HepG2 (cell line): ENCODE measurements at regions not wholly inside any gene's neighbourhood (a gene's known extent, or its start where the extent isn't known, plus 50 kb on each side); places are given as distances from the start of the nearest gene placed in this dataset.
A peak's percentile ranks its signal among the peaks of the same experiment; 100 is the strongest.

ENCODE experiments used
- AGO1 ChIP-seq: fragments of 200-400 bp; formaldehyde crosslinking; IDR thresholded peaks from 2 replicates; pipeline ENCODE4 v1.6.1; 2017; ENCODE audit warnings: mild to moderate bottlenecking, low read depth, low read length, moderate library complexity; ENCODE audit not compliant: poor library complexity, severe bottlenecking
- ATF2 ChIP-seq: sonication (generic); formaldehyde crosslinking; IDR thresholded peaks from 2 replicates; pipeline ENCODE4 v1.4.0; 2020; ENCODE audit warnings: missing genetic modification reagents
- ATF7-NPFF ChIP-seq: sonication (generic); formaldehyde crosslinking; IDR thresholded peaks from 2 replicates; pipeline ENCODE4 v1.8.1; 2023; ENCODE audit warnings: mild to moderate bottlenecking, low read depth, missing genetic modification reagents, moderate library complexity
- DPF2 ChIP-seq: sonication (generic); formaldehyde crosslinking; IDR thresholded peaks from 2 replicates; pipeline ENCODE4 v1.4.0; 2020; ENCODE audit warnings: mild to moderate bottlenecking, low read depth, missing genetic modification reagents, borderline replicate concordance
- FOXJ3 ChIP-seq: sonication (generic); formaldehyde crosslinking; IDR thresholded peaks from 2 replicates; pipeline ENCODE4 v1.4.0; 2020; ENCODE audit warnings: missing genetic modification reagents, mild to moderate bottlenecking, borderline replicate concordance
- HNF1A ChIP-seq, 2 experiments: sonication (generic) in 1 of 2; formaldehyde crosslinking in 1 of 2; IDR thresholded peaks; 2 replicates each; pipeline versions ENCODE4 v1.4.0 to v1.6.1; 2016 to 2020; ENCODE audit warnings: borderline replicate concordance in 1 of 2, low read depth in 1 of 2, mild to moderate bottlenecking in 1 of 2, missing genetic modification reagents in 1 of 2
- HOXA3 ChIP-seq: sonication (generic); formaldehyde crosslinking; IDR thresholded peaks from 2 replicates; pipeline ENCODE4 v1.5.0; 2020; ENCODE audit warnings: missing genetic modification reagents
- MBD4 ChIP-seq: IDR thresholded peaks from 2 replicates; pipeline ENCODE4 v1.6.1; 2012; ENCODE audit warnings: low read length, inconsistent platforms, borderline replicate concordance
- MNT ChIP-seq: fragments of 450-650 bp; IDR thresholded peaks from 2 replicates; pipeline ENCODE4 v1.6.1; 2016
- MXD3 ChIP-seq: IDR thresholded peaks from 2 replicates; pipeline ENCODE4 v1.6.1; 2016; ENCODE audit warnings: mild to moderate bottlenecking, missing biosample characterization, missing genetic modification reagents
- MXD4 ChIP-seq: IDR thresholded peaks from 2 replicates; pipeline ENCODE4 v1.6.1; 2016; ENCODE audit warnings: mild to moderate bottlenecking, missing biosample characterization, missing genetic modification reagents
- POLR2A ChIP-seq, 2 experiments: IDR thresholded peaks; 2 replicates each; pipeline ENCODE4 v1.6.1; 2011; ENCODE audit warnings: low read depth in 2 of 2, low read length in 2 of 2, mild to moderate bottlenecking in 1 of 2, moderate library complexity in 1 of 2; ENCODE audit not compliant: insufficient read depth in 1 of 2
- SP2 ChIP-seq: sonication (generic); formaldehyde crosslinking; IDR thresholded peaks from 2 replicates; pipeline ENCODE4 v1.5.1; 2020; ENCODE audit warnings: mild to moderate bottlenecking, missing genetic modification reagents
- SRY ChIP-seq: sonication (generic); formaldehyde crosslinking; IDR thresholded peaks from 2 replicates; pipeline ENCODE4 v1.8.0; 2022; ENCODE audit warnings: mild to moderate bottlenecking, missing genetic modification reagents
- TAF1 ChIP-seq: sonication (generic); formaldehyde crosslinking; IDR thresholded peaks from 2 replicates; pipeline ENCODE4 v1.4.0; 2020; ENCODE audit warnings: missing genetic modification reagents
- TAF15 ChIP-seq: fragments of 200-400 bp; formaldehyde crosslinking; IDR thresholded peaks from one replicate; pipeline ENCODE4 v1.6.1; 2018; ENCODE audit warnings: mild to moderate bottlenecking, low read depth, low read length; ENCODE audit not compliant: poor library complexity, severe bottlenecking
- ZNF143 ChIP-seq: sonication (generic); formaldehyde crosslinking; IDR thresholded peaks from 2 replicates; pipeline ENCODE4 v1.4.0; 2020; ENCODE audit warnings: missing genetic modification reagents
- ZNF431 ChIP-seq: sonication (generic); formaldehyde crosslinking; IDR thresholded peaks from 2 replicates; pipeline ENCODE4 v1.9.0; 2022; ENCODE audit warnings: missing genetic modification reagents, low read depth, mild to moderate bottlenecking, borderline replicate concordance
- ZNF589 ChIP-seq: sonication (generic); formaldehyde crosslinking; conservative IDR thresholded peaks from 2 replicates; pipeline ENCODE4 v1.8.0; 2022; ENCODE audit warnings: mild to moderate bottlenecking, moderate library complexity, missing genetic modification reagents
- ZNF709 ChIP-seq: sonication (generic); formaldehyde crosslinking; IDR thresholded peaks from 2 replicates; pipeline ENCODE4 v1.5.0; 2020; ENCODE audit warnings: mild to moderate bottlenecking, missing genetic modification reagents
- ZNF768 ChIP-seq: sonication (generic); formaldehyde crosslinking; IDR thresholded peaks from 2 replicates; pipeline ENCODE4 v1.4.0; 2020; ENCODE audit warnings: missing genetic modification reagents
- ZNF777 ChIP-seq: sonication (generic); formaldehyde crosslinking; IDR thresholded peaks from 2 replicates; pipeline ENCODE4 v1.4.0; 2020; ENCODE audit warnings: missing genetic modification reagents

- no peak for TF ChIP-seq HNF1A (IDR thresholded peaks at IDR 0.05; ENCODE audit: low read depth)
- TF ChIP-seq HNF1A (CRISPR knock-in tag; IDR thresholded peaks at IDR 0.05; ENCODE audit: borderline replicate concordance), result peak; percentile 53; the same call in 1 of the 2 replicates
- peak; percentile 66; the same call in 1 of the 2 replicates for TF ChIP-seq ZNF589 (CRISPR knock-in tag)
- no peak for TF ChIP-seq SP2 (CRISPR knock-in tag)
- 0 out of 2 replicates have a peak, but pooled peaks have one; percentile 40 for TF ChIP-seq SRY (CRISPR knock-in tag)
- peak; percentile 55; the same call in 1 of the 2 replicates for TF ChIP-seq ZNF768
- TF ChIP-seq POLR2A (IDR thresholded peaks at IDR 0.05; ENCODE audit: insufficient read depth in 1 of 2, low read depth in 2 of 2, low read length in 2 of 2), result peak; percentile 72 to 75
- peak; percentile 81 for TF ChIP-seq MNT
- TF ChIP-seq ZNF431 (CRISPR knock-in tag), result 0 out of 2 replicates have a peak, but pooled peaks have one; percentile 39
- TF ChIP-seq FOXJ3 (CRISPR knock-in tag), result no peak
- no peak for TF ChIP-seq MBD4
- TF ChIP-seq TAF1 (CRISPR knock-in tag), result peak; percentile 65
- peak; percentile 92 for TF ChIP-seq HOXA3 (CRISPR knock-in tag)
- TF ChIP-seq ATF7-NPFF (CRISPR knock-in tag), result peak; percentile 20; the same call in 1 of the 2 replicates
- TF ChIP-seq ATF2, result no peak
- no peak for TF ChIP-seq AGO1
- TF ChIP-seq TAF15, result no peak
- TF ChIP-seq DPF2 (CRISPR knock-in tag), result 0 out of 2 replicates have a peak, but pooled peaks have one; percentile 27
- TF ChIP-seq MXD4 (CRISPR knock-in tag), result peak; percentile 81; the same call in 1 of the 2 replicates
- no peak for TF ChIP-seq ZNF143
- TF ChIP-seq ZNF777 (CRISPR knock-in tag), result 0 out of 2 replicates have a peak, but pooled peaks have one; percentile 13
- peak; percentile 70; the same call in 1 of the 2 replicates for TF ChIP-seq MXD3
- TF ChIP-seq ZNF709, result peak; percentile 83; the same call in 1 of the 2 replicates
These were observed 269.6 kb downstream of the RPS24 start (continued) for GRCh38 chr10:78302989-78303854.
